NCI-H146 treated with DMSO at 0.1 percent for 48 hours (cell line): ENCODE measurements at regions not wholly inside any gene's neighbourhood (a gene's known extent, or its start where the extent isn't known, plus 50 kb on each side); places are given as distances from the start of the nearest gene placed in this dataset.

ENCODE experiments used
- DNase-seq: peaks from one replicate; lab custom pipeline; 2025; ENCODE audit not compliant: unreplicated experiment; lab: John Stamatoyannopoulos, UW

GRCh38 chr2:146287281-146287680 is 1557.5 kb upstream of the ACVR2A start:
- DNase-seq = no peak

GRCh38 chr2:146278881-146279280 is 1565.9 kb upstream of the ACVR2A start:
- no peak for DNase-seq

GRCh38 chr2:146271131-146271831 is 1573.5 kb upstream of the ACVR2A start:
- DNase-seq = no peak

GRCh38 chr2:146270618-146271017 is 1574.2 kb upstream of the ACVR2A start:
- DNase-seq = no peak

GRCh38 chr2:146267093-146267492 is 1577.7 kb upstream of the ACVR2A start:
- DNase-seq = no peak

GRCh38 chr2:146265656-146266055 is 1579.2 kb upstream of the ACVR2A start:
- no peak for DNase-seq

GRCh38 chr2:146262606-146263005 is 1582.2 kb upstream of the ACVR2A start:
- no peak for DNase-seq

- no peak for DNase-seq
Observed at GRCh38 chr2:146260551-146260950, 1584.3 kb upstream of the ACVR2A start.

- DNase-seq = no peak
Observed at GRCh38 chr2:146259816-146260215, 1585.0 kb upstream of the ACVR2A start.

- no peak for DNase-seq
Observed at GRCh38 chr2:146258071-146258470, 1586.8 kb upstream of the ACVR2A start.

- DNase-seq = no peak
Observed at GRCh38 chr2:146252119-146252518, 1592.7 kb upstream of the ACVR2A start.

- no peak for DNase-seq
Observed at GRCh38 chr2:146251328-146251727, 1593.5 kb upstream of the ACVR2A start.

- no peak for DNase-seq
Observed at GRCh38 chr2:146246736-146247523, 1597.9 kb upstream of the ACVR2A start.

GRCh38 chr2:146246002-146246735 is 1598.7 kb upstream of the ACVR2A start:
- no peak for DNase-seq

- DNase-seq = no peak
Observed at GRCh38 chr2:146244830-146245229, 1600.0 kb upstream of the ACVR2A start.

GRCh38 chr2:146244131-146244530 is 1600.7 kb upstream of the ACVR2A start:
- no peak for DNase-seq

GRCh38 chr2:146241023-146241422 is 1603.8 kb upstream of the ACVR2A start:
- DNase-seq = no peak

- DNase-seq = no peak
Observed at GRCh38 chr2:146240391-146240790, 1604.4 kb upstream of the ACVR2A start.

GRCh38 chr2:146239392-146240135 is 1605.3 kb upstream of the ACVR2A start:
- no peak for DNase-seq

- no peak for DNase-seq
Observed at GRCh38 chr2:146238254-146238966, 1606.4 kb upstream of the ACVR2A start.
